Activated gamma-delta T cell treated with Interleukin-2 at 50 U/mL for 16 hours (primary cell): ENCODE measurements at regions not wholly inside any gene's neighbourhood (a gene's known extent, or its start where the extent isn't known, plus 50 kb on each side); places are given as distances from the start of the nearest gene placed in this dataset.
"Not testable (repeated sequence)": the region's sequence is repeated elsewhere in the genome, so short reads cannot be mapped to it uniquely, and the experiment has no call there.

ENCODE experiments used
- DNase-seq: peaks from one replicate; pipeline ENCODE4 v3.0.0-alpha.2; 2020

DNA sequence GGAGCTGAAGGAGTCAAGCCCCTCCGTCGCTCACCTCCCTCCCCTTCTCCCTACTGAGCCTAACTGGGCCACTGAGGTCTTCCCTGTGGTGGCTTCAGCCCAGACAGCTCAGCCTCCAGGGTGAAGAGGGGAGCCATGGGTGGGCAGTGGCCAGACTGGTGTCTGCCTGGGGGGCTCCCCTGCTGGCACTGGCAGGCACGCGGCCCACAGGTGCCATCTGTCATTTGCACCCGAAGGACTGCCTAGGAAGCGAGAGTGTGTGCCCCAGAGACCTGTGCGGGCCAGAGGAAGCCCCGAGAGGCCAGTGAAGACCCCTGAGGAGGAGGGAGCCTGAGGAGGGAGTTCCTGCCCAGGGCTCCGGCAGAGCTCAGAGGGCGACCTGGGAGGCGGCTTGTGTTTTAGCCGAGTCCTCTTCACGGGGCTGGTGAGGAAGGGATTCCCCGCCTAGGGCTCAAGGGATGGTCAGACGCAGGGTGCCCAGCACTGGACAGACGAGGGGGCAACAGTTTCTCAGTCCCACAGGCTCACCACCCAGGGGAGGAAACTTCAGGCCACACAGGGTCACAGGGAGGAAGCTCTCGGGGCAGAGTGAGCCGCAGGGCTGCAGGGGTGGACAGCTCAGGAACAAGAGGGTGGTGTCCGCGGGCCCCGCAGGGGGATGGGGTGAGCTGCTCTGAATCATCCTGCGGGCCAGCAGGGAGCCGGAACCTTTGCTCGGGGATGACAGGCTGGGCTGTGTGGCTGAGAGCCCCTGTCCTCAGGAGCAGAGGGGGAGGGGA lies 76.2 kb upstream of the PPP2R2D start:
- DNase-seq, result no peak

DNA sequence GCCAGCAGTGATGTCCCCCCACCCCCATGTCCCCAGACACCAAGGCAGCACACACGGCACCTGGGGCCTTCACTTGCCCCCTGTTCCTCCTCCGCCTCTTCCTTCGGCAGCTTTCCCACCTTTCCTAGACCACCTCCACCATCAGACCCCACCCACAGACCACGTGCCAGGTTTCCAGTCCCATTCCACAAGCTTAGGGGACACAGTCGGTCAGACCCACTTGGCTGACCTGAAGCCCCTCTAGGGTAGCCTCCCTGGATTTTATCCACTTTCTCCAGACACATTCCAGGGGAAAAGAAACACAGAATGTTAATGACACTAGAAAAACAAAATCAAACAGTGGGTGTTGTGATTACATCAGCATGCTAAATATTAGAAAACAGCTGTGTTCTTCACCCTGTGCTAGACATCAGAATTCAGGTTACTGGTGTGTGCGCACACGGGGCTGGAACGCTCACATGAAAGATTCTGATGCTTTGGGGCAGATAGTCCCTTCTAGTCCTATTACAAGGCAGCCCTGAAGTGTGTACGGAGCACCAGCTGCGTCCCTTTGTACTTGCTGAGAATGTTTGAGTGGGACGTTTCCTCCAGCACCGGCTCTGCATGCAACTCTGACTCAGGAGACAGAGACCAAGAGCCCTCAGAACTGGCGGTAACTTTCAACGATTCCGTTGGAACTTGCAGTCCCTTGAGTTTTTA lies 75.5 kb upstream of the PPP2R2D start:
- DNase-seq, result no peak

DNA sequence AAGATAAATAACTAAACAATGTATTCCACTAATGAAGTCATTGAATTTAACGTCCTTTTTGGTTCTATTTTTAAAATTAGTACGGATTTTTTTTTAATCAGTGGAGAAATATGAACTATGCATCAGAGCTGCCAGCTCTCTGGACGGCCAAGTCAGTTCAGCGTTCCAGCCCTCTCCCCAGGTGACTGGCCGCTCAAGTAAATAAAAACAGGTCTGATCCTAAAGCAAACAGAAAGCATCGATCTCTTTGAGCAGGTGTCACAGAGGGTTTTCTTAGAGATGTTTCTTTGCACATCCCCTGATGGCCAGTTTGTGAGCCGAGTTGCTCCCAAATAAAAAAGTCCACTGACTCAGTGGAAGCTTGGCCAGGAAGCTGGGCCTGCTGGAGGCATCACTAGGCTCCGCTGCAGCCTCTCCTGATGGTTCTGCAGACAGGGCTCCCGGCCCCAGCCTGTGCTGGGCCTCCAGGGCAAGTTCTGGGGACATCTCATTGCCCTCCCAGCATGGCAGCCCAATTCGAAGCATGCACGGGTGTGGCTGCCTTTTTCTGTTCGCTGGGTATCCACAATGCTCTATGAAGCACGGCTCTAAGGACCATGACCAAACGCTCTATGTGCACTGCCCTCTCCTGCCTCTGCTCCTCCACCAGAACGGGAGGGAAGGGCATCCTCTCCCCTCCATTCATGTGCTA lies 74.7 kb upstream of the PPP2R2D start:
- no peak for DNase-seq

DNA sequence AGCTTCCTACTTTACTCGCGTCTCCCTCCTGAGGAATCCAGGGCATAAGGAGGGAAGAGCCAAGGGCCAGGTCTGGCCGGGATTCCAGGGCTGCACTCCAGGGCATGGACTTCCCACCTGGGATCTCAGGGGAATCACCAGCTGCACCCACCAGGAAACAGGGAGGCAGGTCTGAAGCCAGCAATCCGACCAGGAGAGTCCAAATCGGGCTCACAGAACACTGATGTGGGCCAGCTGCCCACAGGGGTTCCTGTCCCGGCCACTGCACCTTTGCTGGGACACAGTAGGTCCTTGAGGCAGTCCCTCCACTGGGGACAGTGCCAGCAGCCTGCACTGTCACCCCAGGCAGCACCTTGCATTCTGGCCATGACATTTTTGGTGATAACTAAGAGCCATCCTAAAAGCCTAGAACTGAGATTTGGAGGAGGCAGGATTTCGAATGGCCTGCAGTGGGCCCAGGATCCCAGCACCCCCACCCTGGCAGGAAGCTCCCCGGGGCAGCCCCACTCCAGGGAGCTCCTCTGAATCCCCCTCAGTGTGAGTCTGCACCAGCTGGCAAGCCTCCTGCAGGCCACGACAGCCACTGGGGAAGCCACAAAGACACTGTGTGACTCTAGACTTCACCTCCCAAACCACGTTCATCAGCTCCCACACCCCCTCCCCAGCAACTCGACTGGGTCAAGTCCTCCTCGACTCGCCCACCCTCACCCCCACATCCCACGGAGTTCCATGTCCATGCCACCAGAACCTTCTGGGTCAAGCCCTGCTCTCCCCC lies 71.5 kb upstream of the PPP2R2D start:
- no peak for DNase-seq

DNA sequence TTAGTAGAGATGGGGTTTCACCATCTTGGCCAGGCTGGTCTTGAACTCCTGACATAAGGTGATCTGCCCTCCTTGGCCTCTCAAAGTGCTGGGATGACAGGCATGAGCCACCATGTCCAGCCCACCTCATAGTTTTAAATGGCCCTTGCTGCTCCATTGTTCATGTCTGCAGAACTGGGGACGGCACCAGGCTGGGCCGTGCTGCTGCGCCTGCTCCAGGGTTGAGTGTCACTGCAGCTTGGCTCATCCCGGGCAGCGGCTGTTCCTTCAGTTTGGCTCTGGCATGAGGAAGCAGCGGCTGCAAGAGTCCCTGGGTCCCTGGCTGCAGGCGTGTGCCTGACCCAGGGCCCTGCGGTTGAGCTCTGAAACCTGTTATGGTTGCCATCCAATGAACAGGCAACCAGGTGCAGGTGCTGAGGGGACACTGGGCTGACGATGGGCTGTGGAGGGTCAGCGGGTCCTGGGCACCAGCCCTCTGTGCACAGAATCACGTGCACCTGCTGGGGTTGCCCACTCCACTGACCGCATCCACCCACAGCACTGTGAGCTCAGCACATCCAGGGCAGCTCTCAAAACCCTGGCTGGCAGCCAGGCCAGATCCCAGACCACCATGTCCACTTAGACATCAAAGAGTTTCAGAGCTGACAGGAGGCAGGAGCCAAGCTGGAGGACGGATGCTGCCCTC lies 70.2 kb upstream of the PPP2R2D start:
- no peak for DNase-seq

DNA sequence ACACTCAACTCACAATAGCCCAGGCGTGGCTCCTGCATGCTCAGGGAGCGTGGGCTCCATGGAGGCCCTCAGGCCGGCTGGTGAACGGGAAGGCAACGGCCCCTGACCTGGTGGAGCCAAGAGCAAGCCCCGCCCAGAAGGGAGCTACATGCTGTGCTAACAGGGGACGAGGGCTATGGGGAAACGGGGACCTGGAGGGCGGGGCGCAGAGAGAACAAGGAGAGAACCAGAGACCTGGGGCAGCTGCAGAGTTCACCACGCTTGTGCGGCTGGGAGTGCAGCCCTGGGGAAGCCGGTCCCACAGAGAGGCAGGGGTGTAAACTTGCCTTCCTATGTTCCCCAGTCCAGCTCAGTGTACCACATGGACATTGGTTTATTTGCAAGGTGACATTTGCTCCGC lies 69.2 kb upstream of the PPP2R2D start:
- no peak for DNase-seq

DNA sequence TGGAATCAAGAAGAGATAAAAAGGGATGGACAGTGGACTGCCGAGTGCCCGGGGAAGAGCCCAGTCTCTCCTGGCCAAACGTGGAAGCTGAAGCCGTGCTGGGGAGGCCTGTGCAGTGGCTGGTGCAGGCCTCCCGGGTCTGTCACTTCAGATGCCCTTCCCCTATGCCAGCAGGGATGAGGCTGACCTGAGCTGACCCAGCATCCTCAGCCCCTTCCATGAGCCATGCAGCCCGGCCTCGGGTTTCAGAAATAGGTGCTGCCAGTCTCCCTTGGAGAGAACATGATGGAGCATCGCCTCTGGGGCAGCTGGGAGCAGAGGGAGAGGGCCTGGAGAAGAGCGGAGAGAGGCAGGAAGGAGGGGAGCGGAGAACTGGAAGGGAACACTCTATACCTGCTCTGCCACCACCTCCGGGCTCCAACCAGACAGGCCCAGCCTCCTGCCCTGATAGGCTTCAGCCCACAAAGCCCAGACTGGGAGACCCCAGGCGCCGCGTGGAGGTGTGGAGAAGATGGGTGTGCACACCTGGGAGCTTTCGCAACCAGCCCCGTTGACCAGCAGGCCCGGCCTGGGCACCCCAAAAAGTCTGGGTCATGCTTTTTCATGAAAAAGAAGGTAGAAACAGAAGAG lies 68.6 kb upstream of the PPP2R2D start:
- DNase-seq, result no peak

DNA sequence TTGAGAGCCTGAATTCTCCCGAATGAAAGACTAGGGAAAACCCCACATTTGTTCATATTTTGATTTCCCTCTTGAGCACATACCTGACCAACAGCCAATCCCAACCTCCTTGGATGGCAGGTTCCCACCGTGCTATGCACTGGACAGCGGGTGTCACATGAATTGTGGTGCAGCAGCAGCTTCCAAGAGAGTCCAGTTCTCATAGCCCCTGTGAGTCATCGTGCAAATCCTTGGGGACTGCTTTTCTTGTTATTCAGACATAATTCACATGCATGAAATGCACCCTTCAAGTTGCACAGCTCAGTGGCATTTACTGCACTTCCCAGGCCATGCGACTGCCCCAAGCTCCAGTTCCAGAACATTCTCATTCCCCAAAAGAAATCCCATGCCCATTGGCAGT lies 67.8 kb upstream of the PPP2R2D start:
- DNase-seq, result no peak

DNA sequence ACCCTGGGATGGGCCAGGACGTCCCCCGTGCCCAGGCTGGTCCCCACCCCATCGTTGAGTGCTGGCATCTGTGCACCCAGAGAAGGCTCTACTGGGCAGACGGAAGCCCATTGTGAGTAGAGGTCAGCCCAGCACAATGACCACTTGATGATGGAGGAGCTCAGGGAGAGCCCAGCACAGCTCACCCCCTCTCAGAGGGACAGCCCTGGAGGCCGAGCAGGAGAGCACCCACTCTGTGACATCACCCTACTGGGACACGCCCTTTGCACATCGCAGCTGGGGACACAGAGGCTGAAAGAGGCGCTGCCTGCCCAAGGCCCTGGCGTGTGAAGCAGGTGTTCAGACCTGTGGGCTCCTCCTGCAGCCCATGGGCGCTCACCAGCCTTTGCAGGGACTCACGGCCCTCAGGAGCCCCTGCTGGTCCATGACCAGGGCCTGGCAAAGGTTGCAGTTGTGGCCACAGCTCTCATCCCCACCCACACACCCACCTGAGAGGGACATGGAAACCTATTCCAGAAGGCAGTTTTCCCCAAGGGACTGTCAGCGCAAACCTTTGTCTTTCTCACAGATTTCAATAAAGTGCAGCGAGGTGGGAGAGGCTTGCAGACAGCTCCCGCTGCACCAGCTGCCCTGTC lies 67.2 kb upstream of the PPP2R2D start:
- no peak for DNase-seq

DNA sequence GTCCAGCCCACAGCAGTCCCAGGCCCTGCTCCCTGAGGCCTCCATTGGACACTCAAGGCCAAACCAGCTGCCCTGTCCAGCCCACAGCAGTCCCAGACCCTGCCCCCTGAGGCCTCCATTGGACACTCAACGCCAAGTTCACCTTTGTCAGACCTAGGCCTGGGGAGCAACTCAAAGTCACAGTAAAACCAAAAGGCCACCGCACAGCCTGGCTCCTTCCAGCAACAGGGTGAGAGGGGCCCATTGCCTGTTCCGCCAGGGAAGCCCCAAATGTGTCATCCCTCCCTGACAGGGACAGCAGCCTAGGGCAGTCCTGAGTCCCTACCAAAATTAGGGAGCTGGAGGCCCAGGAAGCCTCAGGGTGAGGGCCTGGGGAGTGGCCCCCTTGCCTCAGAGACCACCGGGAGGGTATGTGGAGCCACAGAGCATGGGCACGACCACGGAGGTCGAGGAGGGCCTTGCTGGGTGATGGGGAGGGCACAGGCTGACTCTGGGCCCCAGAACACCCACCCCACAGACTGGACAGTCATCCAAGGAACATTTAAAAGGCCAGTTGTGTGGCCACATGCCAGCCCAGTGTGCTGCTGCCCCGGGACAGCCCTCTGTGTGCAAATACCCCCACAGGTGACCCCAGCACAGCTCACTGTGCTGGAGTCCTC lies 66.5 kb upstream of the PPP2R2D start:
- DNase-seq, result no peak

DNA sequence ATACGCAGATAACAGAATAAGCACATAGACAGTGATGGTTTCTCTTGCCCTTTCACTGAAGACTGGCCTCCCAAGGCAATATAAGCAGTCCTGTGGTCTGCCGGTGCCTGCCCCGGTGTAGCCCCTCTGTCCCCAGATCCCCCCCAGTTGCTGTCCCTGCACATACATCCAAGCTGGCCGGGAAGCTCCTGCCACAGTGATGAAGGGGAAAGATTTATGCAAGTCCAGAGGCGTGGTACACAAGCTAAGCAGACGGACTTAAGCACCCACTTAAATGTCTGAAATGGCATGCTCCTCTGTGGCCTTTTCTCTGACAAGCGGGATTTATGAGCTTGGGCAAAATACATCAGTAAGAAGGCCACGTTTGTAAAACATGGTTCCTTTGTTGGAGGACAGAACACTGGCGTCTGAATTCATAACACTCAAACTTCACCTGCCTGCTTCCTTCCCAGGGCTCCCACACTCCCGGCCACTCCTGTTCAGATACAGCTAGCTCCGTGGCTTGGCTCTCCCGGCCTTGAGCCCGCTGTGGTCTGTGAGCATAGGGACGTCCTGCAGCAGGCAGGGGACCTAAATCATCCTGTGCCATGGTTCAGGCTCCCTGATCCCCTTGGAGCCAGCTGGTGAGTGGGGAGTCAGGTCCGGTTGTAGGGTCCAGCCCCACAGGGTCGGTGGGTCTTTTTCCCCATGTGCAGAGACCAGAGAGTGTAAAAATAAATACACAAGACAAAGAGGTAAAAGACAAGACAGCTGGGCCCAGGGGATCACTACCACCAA lies 61.7 kb upstream of the PPP2R2D start:
- DNase-seq, result peak; percentile 2

DNA sequence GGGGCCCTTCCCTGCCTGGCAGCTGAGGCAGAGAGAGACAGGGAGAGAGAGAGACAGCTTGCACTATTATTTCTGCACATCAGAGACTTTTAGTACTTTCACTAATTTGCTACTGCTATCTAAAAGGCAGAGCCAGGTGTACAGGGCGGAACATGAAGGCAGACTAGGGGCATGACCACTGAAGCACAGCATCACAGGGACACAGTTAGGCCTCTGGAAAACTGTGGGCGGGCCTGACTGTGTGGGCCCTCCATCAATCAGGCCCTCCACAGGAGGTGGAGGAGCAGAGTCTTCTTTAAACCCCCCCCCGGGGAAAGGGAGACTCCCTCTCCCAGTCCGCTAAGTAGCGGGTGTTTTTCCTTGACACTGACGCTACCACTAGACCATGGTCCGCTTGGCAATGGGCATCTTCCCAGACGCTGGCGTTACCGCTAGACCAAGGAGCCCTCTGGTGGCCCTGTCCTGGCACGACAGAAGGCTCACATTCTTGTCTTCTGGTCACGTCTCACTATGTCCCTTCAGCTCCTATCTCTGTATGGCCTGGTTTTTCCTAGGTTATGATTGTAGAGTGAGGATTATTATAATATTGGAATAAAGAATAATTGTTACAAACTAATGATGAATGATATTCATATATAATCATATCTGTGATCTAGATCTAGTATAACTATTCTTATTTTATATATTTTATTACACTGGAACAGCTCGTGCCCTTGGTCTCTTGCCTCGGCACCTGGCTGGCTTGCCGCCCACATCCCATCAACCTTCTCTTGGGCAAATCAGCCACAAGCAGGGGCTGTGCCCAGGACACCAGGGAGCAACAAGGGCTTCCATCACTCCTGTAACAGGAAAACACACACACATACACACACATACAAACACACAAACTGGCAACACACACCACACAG lies 60.7 kb upstream of the PPP2R2D start:
- not testable (repeated sequence) for DNase-seq

DNA sequence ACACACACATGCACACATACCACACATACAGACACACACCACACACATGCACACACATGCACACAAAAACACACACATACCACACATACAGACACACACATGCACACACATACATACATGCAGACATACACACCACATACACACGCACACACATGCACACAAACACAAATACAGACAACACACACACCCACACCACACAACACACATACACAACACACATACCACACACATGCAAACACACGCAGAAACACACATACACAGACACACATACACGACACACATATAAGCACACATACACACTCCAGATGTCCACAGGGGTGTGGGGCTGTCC lies 60.1 kb upstream of the PPP2R2D start:
- peak; percentile 1 for DNase-seq

DNA sequence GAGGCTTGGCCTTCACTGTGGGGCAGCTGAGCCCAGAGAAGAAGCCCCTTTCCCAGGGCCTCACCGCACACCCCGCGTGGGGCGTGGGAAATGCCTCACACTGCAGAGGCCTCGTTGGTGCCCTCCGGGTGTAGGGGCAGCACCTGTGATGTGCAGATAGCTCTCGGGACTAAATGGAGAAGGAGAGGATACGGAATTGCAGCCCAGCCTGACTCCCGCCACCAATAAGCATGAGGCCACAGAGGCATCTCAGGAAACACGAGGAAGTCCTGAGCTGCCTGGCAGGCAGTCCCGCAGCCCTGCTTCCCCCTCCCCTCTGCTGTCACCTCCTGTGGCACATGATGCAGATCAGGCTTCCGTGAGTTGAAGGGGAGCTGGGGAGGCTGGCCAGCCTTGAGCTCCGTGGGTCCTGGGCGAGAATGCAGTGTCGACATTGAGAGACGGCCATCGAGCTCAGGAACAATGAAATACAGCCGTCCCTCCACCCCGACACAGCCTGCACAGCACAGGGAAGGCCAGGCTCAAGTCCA lies 59.6 kb upstream of the PPP2R2D start:
- DNase-seq, result no peak

DNA sequence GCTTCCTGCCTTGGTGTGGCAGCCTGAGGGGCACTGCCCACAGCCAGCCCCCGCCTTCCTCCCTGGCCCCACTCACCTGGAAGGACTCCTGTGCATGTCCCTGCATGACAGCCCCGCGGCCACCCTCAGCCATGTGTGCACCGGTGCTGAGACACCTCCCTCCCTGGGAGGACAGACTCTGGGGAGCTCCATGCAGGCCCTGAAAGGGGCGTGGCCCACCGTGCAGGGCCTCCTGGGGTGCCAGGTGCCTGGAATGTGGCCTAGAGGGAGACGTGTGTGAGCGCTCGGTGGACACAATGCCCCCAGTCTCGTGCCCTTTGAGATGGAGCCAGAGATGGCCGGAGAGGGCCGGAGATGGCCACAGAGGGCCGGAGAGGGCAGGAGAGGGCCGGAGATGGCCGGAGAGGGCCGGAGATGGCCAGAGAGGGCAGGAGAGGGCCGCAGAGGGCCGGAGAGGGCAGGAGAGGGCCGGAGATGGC lies 59.1 kb upstream of the PPP2R2D start:
- DNase-seq, result no peak

DNA sequence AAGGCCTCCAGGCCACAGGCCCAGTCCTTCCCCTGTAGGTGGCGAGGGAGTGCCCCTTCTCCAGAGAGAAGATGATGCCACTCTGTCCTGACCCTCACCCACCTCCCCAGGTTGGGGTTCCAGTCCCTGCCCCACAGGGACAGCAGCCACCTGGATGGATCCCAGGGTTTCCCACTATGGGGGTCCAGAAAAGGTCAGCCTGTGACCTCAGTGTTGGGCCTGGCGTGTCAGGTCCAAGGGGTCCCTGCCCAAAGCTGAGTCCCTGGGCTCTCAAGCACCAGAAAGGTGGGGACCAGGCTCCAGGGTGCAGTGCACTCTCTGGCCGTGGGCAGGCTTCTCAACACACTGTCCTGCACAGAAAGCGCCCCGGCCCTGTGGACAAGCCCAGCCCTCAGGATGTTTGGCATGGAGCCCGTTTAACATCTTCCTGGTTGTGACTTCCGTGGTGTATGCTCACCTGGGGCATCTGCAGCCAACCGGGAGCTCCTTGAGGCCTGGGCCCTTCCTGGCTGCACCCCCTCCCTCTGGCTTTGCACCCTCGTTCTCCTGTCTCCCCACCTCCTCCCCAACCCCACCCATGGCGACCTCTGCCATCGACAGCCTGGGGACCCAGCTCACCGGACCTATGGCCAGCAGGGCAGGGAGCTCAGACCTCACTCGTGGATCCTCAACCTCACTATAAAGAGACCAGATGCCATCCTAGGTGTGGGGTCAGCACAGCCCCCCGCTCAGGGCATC lies 58.3 kb upstream of the PPP2R2D start:
- DNase-seq, result no peak

DNA sequence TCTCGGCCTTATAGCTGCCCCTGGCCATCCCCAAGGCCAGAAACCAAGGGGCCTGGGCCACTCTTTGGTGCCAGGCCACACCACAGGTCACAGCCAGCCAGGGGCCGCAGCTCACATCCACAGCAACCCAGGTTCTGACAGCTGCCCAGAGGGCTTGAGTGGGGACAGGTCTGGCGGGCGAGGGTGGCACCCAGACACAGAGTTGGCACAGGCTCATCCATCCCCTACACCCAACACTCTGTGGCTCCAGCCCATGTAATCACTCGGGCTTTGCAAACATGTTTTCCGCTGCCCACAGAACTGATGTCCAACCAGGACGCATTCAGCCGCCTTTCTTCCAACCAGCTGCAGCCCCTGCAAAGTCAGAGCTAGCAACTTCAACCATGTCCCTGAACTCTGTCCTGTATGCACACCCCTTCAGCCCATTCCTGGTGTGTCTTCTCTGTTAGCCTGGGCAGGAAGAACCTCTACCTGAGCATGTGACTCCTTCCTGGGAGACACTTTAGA lies 57.7 kb upstream of the PPP2R2D start:
- no peak for DNase-seq

DNA sequence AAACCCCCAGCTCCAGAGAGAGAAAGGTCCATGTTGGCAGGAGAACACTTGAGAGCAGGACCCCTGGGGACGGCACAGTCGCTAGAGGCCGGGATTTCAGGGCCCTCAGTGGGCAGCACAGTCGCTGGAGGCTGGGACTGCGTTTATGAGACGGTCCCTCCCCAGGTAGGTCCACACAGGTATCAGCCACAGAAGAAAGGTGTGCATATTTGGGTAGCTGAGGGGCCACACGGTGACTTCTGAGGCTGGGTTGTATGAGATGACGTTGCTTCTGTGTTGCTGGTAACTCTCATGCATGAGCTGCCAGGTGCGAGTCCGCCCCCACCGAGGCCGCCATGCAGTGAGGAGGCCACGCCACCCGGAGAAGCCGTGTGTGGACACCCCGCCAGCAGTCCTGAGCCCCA lies 56.9 kb upstream of the PPP2R2D start:
- DNase-seq, result no peak
